ENCODE measurements at regions not wholly inside any gene's neighbourhood (a gene's known extent, or its start where the extent isn't known, plus 50 kb on each side); places are given as distances from the start of the nearest gene placed in this dataset.

GRCh38 chr10:8306685-8307364 lies 252.3 kb downstream of the GATA3 start:
- peaks cover 5% of the 10 kb centered on the region for H3K4me1 ChIP-seq (ENCODE audit: low read depth)
- H3K9me3 ChIP-seq (ENCODE audit: low read depth): no peaks in the 10 kb centered on the region
- TF ChIP-seq CTCF (IDR thresholded peaks at IDR 0.05; ENCODE audit: low read depth, low read length): no peak
- H3K27ac ChIP-seq: no peak overlapping the region
- no peaks in the 10 kb centered on the region for H3K36me3 ChIP-seq
- no peak overlapping the region for H3K4me3 ChIP-seq
- peak in 1 of 2 donors; percentile 17 for DNase-seq (ENCODE audit: low read depth in 1 of 2, low spot score in 1 of 2)
- H3K27me3 ChIP-seq: peaks cover 83% of the 10 kb centered on the region

DNA sequence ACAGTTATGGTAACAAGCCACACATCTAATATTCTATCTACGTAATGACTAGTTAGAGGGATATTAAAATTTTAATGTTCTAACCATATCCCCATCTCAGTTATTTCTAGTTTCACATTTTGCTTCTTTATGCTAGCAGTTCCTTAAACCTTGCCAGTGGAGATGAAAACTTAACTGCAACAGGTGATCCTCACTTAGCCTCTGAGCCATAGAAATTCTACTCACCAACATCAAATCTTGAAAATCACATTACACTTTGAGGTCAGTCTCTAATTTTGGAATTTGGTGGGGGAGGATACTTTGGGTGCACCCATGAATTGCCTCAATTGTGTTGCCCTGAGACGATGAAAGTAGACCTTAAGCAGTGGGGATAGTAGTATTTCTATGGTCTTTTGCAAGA lies 256.4 kb downstream of the GATA3 start:
- H3K4me3 ChIP-seq: no peak overlapping the region

GRCh38 chr10:8311526-8312070 lies 257.1 kb downstream of the GATA3 start:
- Histone ChIP-seq H3K9me3 (ENCODE audit: low read depth) (no peaks in the 10 kb centered on the region), H3K4me3 (no peak overlapping the region), H3K27me3 (peaks cover 81% of the 10 kb centered on the region), H3K36me3 (no peaks in the 10 kb centered on the region), H3K4me1 (ENCODE audit: low read depth) (peaks cover 5% of the 10 kb centered on the region), H3K27ac (no peak overlapping the region)
- no peak for TF ChIP-seq CTCF (IDR thresholded peaks at IDR 0.05; ENCODE audit: low read depth, low read length)
- no peak for DNase-seq (ENCODE audit: low read depth in 1 of 2, low spot score in 1 of 2)

More for the DNA sequence above, 256.4 kb downstream of the GATA3 start:
- no peak for DNase-seq (ENCODE audit: low read depth in 1 of 2, low spot score in 1 of 2)
- H3K4me1 ChIP-seq (ENCODE audit: low read depth): peaks cover 5% of the 10 kb centered on the region
- no peak for TF ChIP-seq CTCF (IDR thresholded peaks at IDR 0.05; ENCODE audit: low read depth, low read length)
- H3K27me3 ChIP-seq: peaks cover 81% of the 10 kb centered on the region
- no peaks in the 10 kb centered on the region for H3K36me3 ChIP-seq
- H3K27ac ChIP-seq: no peak overlapping the region
- H3K9me3 ChIP-seq (ENCODE audit: low read depth): no peaks in the 10 kb centered on the region

DNA sequence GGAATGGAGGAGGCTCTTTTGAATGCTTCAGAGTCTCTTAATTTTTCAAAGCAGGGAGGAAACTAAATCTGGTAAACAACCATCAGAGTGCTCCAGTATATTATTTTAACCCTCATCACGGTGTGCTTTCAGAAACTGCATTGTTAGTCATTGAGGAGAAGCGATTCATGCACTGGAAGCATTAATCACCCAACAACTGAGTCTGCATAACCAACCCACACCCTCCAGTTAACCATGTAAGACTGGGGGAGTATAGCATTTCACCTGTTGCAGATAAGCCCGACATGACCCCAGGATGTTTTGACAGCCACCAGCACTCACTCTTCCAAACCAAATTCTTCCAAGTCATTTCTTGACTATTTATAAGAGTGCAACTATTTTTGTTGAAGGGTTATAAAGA lies 257.6 kb downstream of the GATA3 start:
- H3K4me1 ChIP-seq (ENCODE audit: low read depth): peaks cover 5% of the 10 kb centered on the region
- H3K27me3 ChIP-seq: peaks cover 81% of the 10 kb centered on the region
- no peaks in the 10 kb centered on the region for H3K36me3 ChIP-seq
- no peak overlapping the region for H3K4me3 ChIP-seq
- no peak overlapping the region for H3K27ac ChIP-seq
- H3K9me3 ChIP-seq (ENCODE audit: low read depth): no peaks in the 10 kb centered on the region
- no peak for TF ChIP-seq CTCF (IDR thresholded peaks at IDR 0.05; ENCODE audit: low read depth, low read length)
- DNase-seq (ENCODE audit: low read depth in 1 of 2, low spot score in 1 of 2): no peak

GRCh38 chr10:8312781-8313180 lies 258.3 kb downstream of the GATA3 start:
- H3K4me3 ChIP-seq: no peak overlapping the region
- H3K27ac ChIP-seq: no peak overlapping the region
- TF ChIP-seq CTCF (IDR thresholded peaks at IDR 0.05; ENCODE audit: low read depth, low read length): no peak

More at GRCh38 chr10:8312781-8313180, 258.3 kb downstream of the GATA3 start:
- Histone ChIP-seq H3K27me3 (peaks cover 80% of the 10 kb centered on the region), H3K9me3 (ENCODE audit: low read depth) (no peaks in the 10 kb centered on the region), H3K36me3 (no peaks in the 10 kb centered on the region), H3K4me1 (ENCODE audit: low read depth) (peaks cover 5% of the 10 kb centered on the region)
- peak in 1 of 2 donors; percentile 74 for DNase-seq (ENCODE audit: low read depth in 1 of 2, low spot score in 1 of 2)
